ENCODE measurements at regions not wholly inside any gene's neighbourhood (a gene's known extent, or its start where the extent isn't known, plus 50 kb on each side); places are given as distances from the start of the nearest gene placed in this dataset.
"Not testable (repeated sequence)": the region's sequence is repeated elsewhere in the genome, so short reads cannot be mapped to it uniquely, and the experiment has no call there.

- H3K4me3 ChIP-seq (replicated peaks in 1 of 4; ENCODE audit: control extremely low read depth in 1 of 4, insufficient read depth in 1 of 4, low read depth in 3 of 4, low read length in 4 of 4): no peak overlapping the region
- H3K36me3 ChIP-seq (ENCODE audit: control insufficient read depth, insufficient read depth, low read length): no peaks in the 10 kb centered on the region
- H3K27ac ChIP-seq (ENCODE audit: insufficient read depth, low read length): no peak overlapping the region
- DNase-seq (ENCODE audit: low read depth in 2 of 2): no peak
- H2AFZ ChIP-seq (ENCODE audit: low read length): no peak overlapping the region
- no peak overlapping the region for H3K9ac ChIP-seq (ENCODE audit: insufficient read depth, low read length)
- H3K4me1 ChIP-seq (ENCODE audit: control insufficient read depth, extremely low read depth, insufficient read depth, low read length): no peaks in the 10 kb centered on the region
- no peaks in the 10 kb centered on the region for H3K9me3 ChIP-seq (ENCODE audit: control insufficient read depth, insufficient read depth, low read depth, low read length)
- no peaks in the 10 kb centered on the region for H3K79me2 ChIP-seq (ENCODE audit: control insufficient read depth, insufficient read depth, low read length)
- TF ChIP-seq CTCF (conservative IDR thresholded peaks at IDR 0.05 in 1 of 2, IDR thresholded peaks at IDR 0.05 in 1 of 2; ENCODE audit: low read depth in 1 of 2, low read length in 2 of 2) (no peak), EZH2 (IDR thresholded peaks at IDR 0.05; ENCODE audit: low read length, missing control alignments) (no peak)
- no peak overlapping the region for H3K4me2 ChIP-seq (ENCODE audit: extremely low read depth, insufficient read depth, low read length)
- H4K20me1 ChIP-seq (ENCODE audit: control insufficient read depth, extremely low read depth, insufficient read depth, low read length): no peaks in the 10 kb centered on the region
- no peaks in the 10 kb centered on the region for H3K27me3 ChIP-seq (ENCODE audit: control insufficient read depth, insufficient read depth, low read length)
These were observed 220.3 kb downstream of the CHIC2 start for GRCh38 chr4:53844133-53844532.

GRCh38 chr4:53841711-53842110, 222.7 kb downstream of the CHIC2 start:
- TF ChIP-seq EZH2 (IDR thresholded peaks at IDR 0.05; ENCODE audit: low read length, missing control alignments) (no peak), CTCF (conservative IDR thresholded peaks at IDR 0.05 in 1 of 2, IDR thresholded peaks at IDR 0.05 in 1 of 2; ENCODE audit: low read depth in 1 of 2, low read length in 2 of 2) (no peak)
- Histone ChIP-seq H3K79me2 (ENCODE audit: control insufficient read depth, insufficient read depth, low read length) (no peaks in the 10 kb centered on the region), H3K4me3 (replicated peaks in 1 of 4; ENCODE audit: control extremely low read depth in 1 of 4, insufficient read depth in 1 of 4, low read depth in 3 of 4, low read length in 4 of 4) (no peak overlapping the region), H3K36me3 (ENCODE audit: control insufficient read depth, insufficient read depth, low read length) (no peaks in the 10 kb centered on the region), H2AFZ (ENCODE audit: low read length) (no peak overlapping the region), H3K9me3 (ENCODE audit: control insufficient read depth, insufficient read depth, low read depth, low read length) (no peaks in the 10 kb centered on the region), H3K4me2 (ENCODE audit: extremely low read depth, insufficient read depth, low read length) (no peak overlapping the region), H3K9ac (ENCODE audit: insufficient read depth, low read length) (no peak overlapping the region), H4K20me1 (ENCODE audit: control insufficient read depth, extremely low read depth, insufficient read depth, low read length) (no peaks in the 10 kb centered on the region), H3K4me1 (ENCODE audit: control insufficient read depth, extremely low read depth, insufficient read depth, low read length) (no peaks in the 10 kb centered on the region), H3K27me3 (ENCODE audit: control insufficient read depth, insufficient read depth, low read length) (no peaks in the 10 kb centered on the region), H3K27ac (ENCODE audit: insufficient read depth, low read length) (no peak overlapping the region)
- peak in 1 of 2 donors; percentile 40 for DNase-seq (ENCODE audit: low read depth in 2 of 2)

- H3K27ac ChIP-seq (ENCODE audit: insufficient read depth, low read length): no peak overlapping the region
- H4K20me1 ChIP-seq (ENCODE audit: control insufficient read depth, extremely low read depth, insufficient read depth, low read length): no peaks in the 10 kb centered on the region
- H3K36me3 ChIP-seq (ENCODE audit: control insufficient read depth, insufficient read depth, low read length): no peaks in the 10 kb centered on the region
- no peak overlapping the region for H3K4me3 ChIP-seq (replicated peaks in 1 of 4; ENCODE audit: control extremely low read depth in 1 of 4, insufficient read depth in 1 of 4, low read depth in 3 of 4, low read length in 4 of 4)
- H3K79me2 ChIP-seq (ENCODE audit: control insufficient read depth, insufficient read depth, low read length): no peaks in the 10 kb centered on the region
- H3K27me3 ChIP-seq (ENCODE audit: control insufficient read depth, insufficient read depth, low read length): no peaks in the 10 kb centered on the region
- no peaks in the 10 kb centered on the region for H3K4me1 ChIP-seq (ENCODE audit: control insufficient read depth, extremely low read depth, insufficient read depth, low read length)
- H3K9me3 ChIP-seq (ENCODE audit: control insufficient read depth, insufficient read depth, low read depth, low read length): no peaks in the 10 kb centered on the region
- TF ChIP-seq EZH2 (IDR thresholded peaks at IDR 0.05; ENCODE audit: low read length, missing control alignments) (no peak), CTCF (conservative IDR thresholded peaks at IDR 0.05 in 1 of 2, IDR thresholded peaks at IDR 0.05 in 1 of 2; ENCODE audit: low read depth in 1 of 2, low read length in 2 of 2) (no peak)
- no peak overlapping the region for H3K4me2 ChIP-seq (ENCODE audit: extremely low read depth, insufficient read depth, low read length)
- H3K9ac ChIP-seq (ENCODE audit: insufficient read depth, low read length): no peak overlapping the region
- peak; percentile 33 to 62 for DNase-seq (ENCODE audit: low read depth in 2 of 2)
- H2AFZ ChIP-seq (ENCODE audit: low read length): no peak overlapping the region
These were observed 223.8 kb downstream of the CHIC2 start for GRCh38 chr4:53840643-53841042.

- H4K20me1 ChIP-seq (ENCODE audit: control insufficient read depth, extremely low read depth, insufficient read depth, low read length); H3K27me3 ChIP-seq (ENCODE audit: control insufficient read depth, insufficient read depth, low read length); H2AFZ ChIP-seq (ENCODE audit: low read length); H3K9me3 ChIP-seq (ENCODE audit: control insufficient read depth, insufficient read depth, low read depth, low read length); H3K4me2 ChIP-seq (ENCODE audit: extremely low read depth, insufficient read depth, low read length); H3K27ac ChIP-seq (ENCODE audit: insufficient read depth, low read length); DNase-seq (ENCODE audit: low read depth in 2 of 2); H3K79me2 ChIP-seq (ENCODE audit: control insufficient read depth, insufficient read depth, low read length); H3K4me1 ChIP-seq (ENCODE audit: control insufficient read depth, extremely low read depth, insufficient read depth, low read length); H3K36me3 ChIP-seq (ENCODE audit: control insufficient read depth, insufficient read depth, low read length); H3K4me3 ChIP-seq (replicated peaks in 1 of 4; ENCODE audit: control extremely low read depth in 1 of 4, insufficient read depth in 1 of 4, low read depth in 3 of 4, low read length in 4 of 4); H3K9ac ChIP-seq (ENCODE audit: insufficient read depth, low read length): not testable (repeated sequence)
These were observed 231.0 kb downstream of the CHIC2 start for GRCh38 chr4:53833302-53834003.
